ENCODE measurements at regions not wholly inside any gene's neighbourhood (a gene's known extent, or its start where the extent isn't known, plus 50 kb on each side); places are given as distances from the start of the nearest gene placed in this dataset.

- TF ChIP-seq ZNF274 (IDR thresholded peaks at IDR 0.05; ENCODE audit: borderline replicate concordance, extremely low read depth, low read length) (no peak), SP2 (IDR thresholded peaks at IDR 0.05; ENCODE audit: low read length) (no peak)
Observed at GRCh38 chr2:215848698-215849097, 164.7 kb downstream of the MREG start (continued).

All from H1 (cell line).